CD4-positive, CD25-positive, alpha-beta regulatory T cell (primary cell): ENCODE measurements at regions not wholly inside any gene's neighbourhood (a gene's known extent, or its start where the extent isn't known, plus 50 kb on each side); places are given as distances from the start of the nearest gene placed in this dataset.
"Not testable (repeated sequence)": the region's sequence is repeated elsewhere in the genome, so short reads cannot be mapped to it uniquely, and the experiment has no call there.

Experiments used
- ATAC-seq, 2 donors: fragments of 150-1000 bp; cut with Tn5 transposase; one replicate each; pipeline ENCODE4 v1.10.0; 2021; ENCODE audit warnings: low read depth in 2 of 2, moderate number of reproducible peaks in 2 of 2, moderate library complexity in 1 of 2
- DNase-seq, 3 donors: peaks; one replicate each; pipeline versions ENCODE4 v3.0.0 to v3.0.0-alpha.2; 2012 to 2022; ENCODE audit warnings: mixed read lengths in 1 of 3
- H3K27ac ChIP-seq: one replicate; pipeline ENCODE4 v1.7.0; 2013; ENCODE audit warnings: mild to moderate bottlenecking, low read length; ENCODE audit not compliant: insufficient read depth, poor library complexity, severe bottlenecking
- H3K27me3 ChIP-seq: one replicate; pipeline ENCODE4 v1.7.0; 2013; ENCODE audit warnings: low read length; ENCODE audit not compliant: control insufficient read depth, insufficient read depth
- H3K36me3 ChIP-seq: one replicate; pipeline ENCODE4 v1.7.0; 2013; ENCODE audit warnings: mild to moderate bottlenecking, low read length, moderate library complexity; ENCODE audit not compliant: control insufficient read depth, insufficient read depth
- H3K4me1 ChIP-seq: 2 replicates; pipeline ENCODE4 v1.7.0; 2013; ENCODE audit warnings: mild to moderate bottlenecking, low read length; ENCODE audit not compliant: insufficient read depth, control insufficient read depth, poor library complexity, severe bottlenecking
- H3K4me3 ChIP-seq: one replicate; pipeline ENCODE4 v1.7.0; 2013; ENCODE audit warnings: low read depth, mild to moderate bottlenecking, low read length, moderate library complexity
- H3K9me3 ChIP-seq, 2 experiments: 1 replicate in 1 of 2; 2 replicates in 1 of 2; pipeline ENCODE4 v1.7.0; 2013; ENCODE audit warnings: low read length in 2 of 2, mild to moderate bottlenecking in 1 of 2, moderate library complexity in 1 of 2; ENCODE audit not compliant: control insufficient read depth in 2 of 2
- H3K27ac Mint-ChIP-seq, 3 donors: one replicate each; pipeline ENCODE4 v1.8.0; 2020 to 2022; ENCODE audit warnings: mild to moderate bottlenecking in 3 of 3, mixed read lengths in 3 of 3, moderate library complexity in 2 of 3
- H3K27me3 Mint-ChIP-seq: one replicate; pipeline ENCODE4 v1.8.0; 2022; ENCODE audit warnings: mild to moderate bottlenecking, mixed read lengths
- H3K36me3 Mint-ChIP-seq: one replicate; pipeline ENCODE4 v1.8.0; 2020; ENCODE audit warnings: mixed read lengths
- H3K4me1 Mint-ChIP-seq, 4 donors: one replicate each; pipeline ENCODE4 v1.8.0; 2020 to 2022; ENCODE audit warnings: mixed read lengths in 4 of 4, mild to moderate bottlenecking in 1 of 4
- H3K4me3 Mint-ChIP-seq, 4 donors: one replicate each; pipeline ENCODE4 v1.8.0; 2020 to 2022; ENCODE audit warnings: mild to moderate bottlenecking in 4 of 4, mixed read lengths in 4 of 4, moderate library complexity in 3 of 4
- H3K9me3 Mint-ChIP-seq, 7 donors: one replicate each; pipeline ENCODE4 v1.8.0; 2020 to 2022; ENCODE audit warnings: mixed read lengths in 7 of 7, mild to moderate bottlenecking in 3 of 7, moderate library complexity in 2 of 7

DNA sequence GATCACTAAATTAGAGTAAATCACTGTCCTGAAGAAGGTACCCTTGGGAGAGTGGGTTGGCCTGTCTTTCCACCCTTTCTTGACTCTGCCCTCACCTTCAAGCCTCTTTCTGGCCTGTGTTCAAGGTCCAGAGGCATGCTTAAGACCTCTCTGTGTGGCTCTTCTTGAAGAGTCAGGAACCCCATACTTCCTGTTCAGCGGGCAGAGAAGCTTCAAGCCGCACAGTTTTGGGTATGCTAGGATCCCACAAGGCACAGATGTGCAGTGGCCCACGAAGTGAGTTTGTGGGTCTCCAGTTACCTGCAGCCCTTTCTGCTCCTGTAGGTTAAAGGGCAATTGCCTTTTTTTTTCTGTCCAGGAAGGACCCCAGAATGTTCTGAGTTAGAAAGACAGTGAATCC lies 185.4 kb downstream of the FAM72C start:
- not testable (repeated sequence) for H3K36me3 Mint-ChIP-seq, H3K4me3 ChIP-seq, H3K4me1 ChIP-seq, H3K9me3 Mint-ChIP-seq, H3K27ac Mint-ChIP-seq, H3K27me3 ChIP-seq, H3K9me3 ChIP-seq, H3K27ac ChIP-seq, H3K27me3 Mint-ChIP-seq, H3K36me3 ChIP-seq, H3K4me3 Mint-ChIP-seq, DNase-seq, H3K4me1 Mint-ChIP-seq, ATAC-seq

DNA sequence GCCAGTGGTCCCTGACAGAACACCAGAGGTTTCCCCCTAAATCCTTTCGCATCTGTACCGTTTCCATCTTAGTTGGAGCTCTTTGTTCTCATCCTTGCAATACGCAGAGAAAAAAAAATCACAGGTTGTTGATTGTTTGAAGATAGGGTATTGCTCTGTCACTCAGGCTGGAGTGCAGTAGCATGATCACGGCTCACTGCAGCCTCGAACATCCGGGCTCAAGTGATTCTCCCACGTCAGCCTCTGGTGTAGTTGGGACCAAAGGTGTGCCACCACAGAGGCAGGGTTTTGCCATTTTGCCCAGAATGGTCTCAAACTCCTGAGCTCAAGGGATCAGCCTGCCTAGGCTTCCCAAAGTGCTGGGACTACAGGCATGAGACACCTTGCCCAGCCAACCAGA lies 185.9 kb downstream of the FAM72C start:
- H3K27me3 Mint-ChIP-seq, H3K27ac Mint-ChIP-seq, H3K4me1 Mint-ChIP-seq, H3K36me3 ChIP-seq, H3K27ac ChIP-seq, H3K4me1 ChIP-seq, H3K9me3 ChIP-seq, H3K36me3 Mint-ChIP-seq, H3K27me3 ChIP-seq, ATAC-seq, DNase-seq, H3K4me3 Mint-ChIP-seq, H3K9me3 Mint-ChIP-seq, H3K4me3 ChIP-seq: not testable (repeated sequence)

- not testable (repeated sequence) for H3K27ac Mint-ChIP-seq, H3K27me3 Mint-ChIP-seq, H3K9me3 ChIP-seq, H3K36me3 Mint-ChIP-seq, H3K4me3 ChIP-seq, H3K9me3 Mint-ChIP-seq, H3K4me1 Mint-ChIP-seq, H3K36me3 ChIP-seq, DNase-seq, H3K4me1 ChIP-seq, ATAC-seq, H3K4me3 Mint-ChIP-seq, H3K27me3 ChIP-seq, H3K27ac ChIP-seq
These were observed 187.4 kb downstream of the FAM72C start for GRCh38 chr1:143784239-143784882.

DNA sequence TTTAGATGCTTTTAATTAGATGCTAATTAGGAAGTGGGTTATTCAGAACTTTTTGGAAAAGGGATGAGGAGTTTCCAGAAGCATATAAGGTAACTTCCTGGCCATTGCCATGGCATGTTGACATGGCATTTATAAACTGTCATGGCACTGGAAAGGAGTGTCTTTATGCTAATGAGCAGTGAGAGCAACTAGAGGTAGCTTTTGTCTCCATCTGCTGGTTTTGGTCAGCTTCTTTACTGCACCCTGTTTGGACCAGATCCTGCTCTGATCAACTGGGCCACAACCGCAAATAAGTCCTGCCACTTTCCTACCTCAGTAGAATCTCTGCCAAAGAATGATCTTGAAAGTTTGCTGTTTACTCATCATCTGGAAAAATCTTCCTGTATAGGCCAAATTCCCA lies 193.6 kb downstream of the FAM72C start:
- not testable (repeated sequence) for H3K27ac ChIP-seq, H3K9me3 Mint-ChIP-seq, H3K4me1 Mint-ChIP-seq, H3K4me1 ChIP-seq, DNase-seq, H3K4me3 ChIP-seq, H3K27me3 Mint-ChIP-seq, H3K36me3 Mint-ChIP-seq, H3K36me3 ChIP-seq, H3K4me3 Mint-ChIP-seq, H3K27ac Mint-ChIP-seq, H3K9me3 ChIP-seq, H3K27me3 ChIP-seq
- ATAC-seq: peak; percentile 50 to 60

DNA sequence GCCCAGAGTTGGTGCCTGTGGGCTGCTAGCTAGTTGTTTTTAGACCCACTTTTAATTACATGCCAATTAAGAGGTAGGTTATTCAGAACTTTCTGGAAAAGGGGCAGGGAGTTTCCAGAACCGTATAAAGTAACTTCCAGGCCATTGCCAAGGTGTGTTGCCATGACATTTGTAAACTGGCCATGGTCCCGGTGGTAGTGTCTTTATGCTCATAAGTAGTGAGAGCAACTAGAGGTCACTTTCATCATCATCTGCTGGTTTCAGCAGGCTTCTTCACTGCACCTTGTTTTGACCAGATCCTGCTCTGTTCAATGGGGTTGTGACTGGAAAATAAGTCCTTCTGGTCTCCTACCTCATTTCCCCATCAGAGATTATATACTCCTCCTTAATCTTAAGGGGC lies 207.0 kb downstream of the FAM72C start:
- H3K27me3 Mint-ChIP-seq, H3K27me3 ChIP-seq, H3K27ac ChIP-seq, H3K27ac Mint-ChIP-seq, H3K9me3 Mint-ChIP-seq, H3K4me3 ChIP-seq, H3K4me3 Mint-ChIP-seq, DNase-seq, H3K4me1 ChIP-seq, H3K36me3 Mint-ChIP-seq, ATAC-seq, H3K9me3 ChIP-seq, H3K4me1 Mint-ChIP-seq, H3K36me3 ChIP-seq: not testable (repeated sequence)

GRCh38 chr1:143760366-143760765 lies 211.4 kb downstream of the FAM72C start:
- not testable (repeated sequence) for DNase-seq, H3K36me3 ChIP-seq, H3K4me1 ChIP-seq, H3K4me3 ChIP-seq, H3K4me1 Mint-ChIP-seq, H3K27me3 ChIP-seq, H3K9me3 Mint-ChIP-seq, H3K27me3 Mint-ChIP-seq, H3K4me3 Mint-ChIP-seq, H3K36me3 Mint-ChIP-seq, H3K27ac Mint-ChIP-seq, ATAC-seq, H3K9me3 ChIP-seq, H3K27ac ChIP-seq

- not testable (repeated sequence) for H3K36me3 Mint-ChIP-seq, H3K9me3 ChIP-seq, H3K27me3 Mint-ChIP-seq, DNase-seq, H3K4me3 Mint-ChIP-seq, H3K4me3 ChIP-seq, H3K27ac ChIP-seq, H3K4me1 ChIP-seq, H3K9me3 Mint-ChIP-seq, H3K27me3 ChIP-seq, ATAC-seq, H3K4me1 Mint-ChIP-seq, H3K27ac Mint-ChIP-seq, H3K36me3 ChIP-seq
These were observed 215.8 kb downstream of the FAM72C start for GRCh38 chr1:143755961-143756360.

DNA sequence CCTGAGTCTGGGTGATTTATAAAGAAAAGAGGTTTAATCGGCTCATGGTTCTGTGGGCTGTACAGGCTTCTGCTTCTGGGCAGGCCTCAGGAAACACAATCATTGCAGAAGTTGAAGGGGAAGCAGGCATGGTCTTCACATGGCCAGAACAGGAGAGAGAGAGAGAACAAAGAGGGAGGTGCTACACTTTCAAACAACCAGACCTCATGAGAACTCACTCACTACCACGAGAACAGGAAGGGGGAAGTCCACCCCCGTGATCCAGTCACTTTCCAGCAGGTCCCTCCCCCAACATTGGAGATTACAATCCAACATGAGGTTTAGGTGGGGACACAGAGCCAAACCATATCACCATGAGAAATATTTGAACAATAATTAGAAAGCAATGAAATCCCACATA lies 222.9 kb downstream of the FAM72C start:
- no peaks in the 10 kb centered on the region for H3K36me3 Mint-ChIP-seq
- H3K27ac Mint-ChIP-seq: peak overlapping the region in 1 of 3 donors; percentile 21
- no peaks in the 10 kb centered on the region for H3K36me3 ChIP-seq
- H3K27ac ChIP-seq: no peak overlapping the region
- no peaks in the 10 kb centered on the region for H3K27me3 ChIP-seq
- H3K27me3 Mint-ChIP-seq: peaks cover 10% of the 10 kb centered on the region
- DNase-seq: no peak
- H3K4me3 Mint-ChIP-seq: no peak overlapping the region
- H3K9me3 Mint-ChIP-seq: peaks cover 0 to 4% (median 0%) of the 10 kb centered on the region in 7 donors
- no peak for ATAC-seq
- H3K4me3 ChIP-seq: no peak overlapping the region
- H3K4me1 ChIP-seq: no peaks in the 10 kb centered on the region
- H3K4me1 Mint-ChIP-seq: no peaks in the 10 kb centered on the region
- no peaks in the 10 kb centered on the region for H3K9me3 ChIP-seq
